ENCODE measurements at regions not wholly inside any gene's neighbourhood (a gene's known extent, or its start where the extent isn't known, plus 50 kb on each side); places are given as distances from the start of the nearest gene placed in this dataset.

DNA sequence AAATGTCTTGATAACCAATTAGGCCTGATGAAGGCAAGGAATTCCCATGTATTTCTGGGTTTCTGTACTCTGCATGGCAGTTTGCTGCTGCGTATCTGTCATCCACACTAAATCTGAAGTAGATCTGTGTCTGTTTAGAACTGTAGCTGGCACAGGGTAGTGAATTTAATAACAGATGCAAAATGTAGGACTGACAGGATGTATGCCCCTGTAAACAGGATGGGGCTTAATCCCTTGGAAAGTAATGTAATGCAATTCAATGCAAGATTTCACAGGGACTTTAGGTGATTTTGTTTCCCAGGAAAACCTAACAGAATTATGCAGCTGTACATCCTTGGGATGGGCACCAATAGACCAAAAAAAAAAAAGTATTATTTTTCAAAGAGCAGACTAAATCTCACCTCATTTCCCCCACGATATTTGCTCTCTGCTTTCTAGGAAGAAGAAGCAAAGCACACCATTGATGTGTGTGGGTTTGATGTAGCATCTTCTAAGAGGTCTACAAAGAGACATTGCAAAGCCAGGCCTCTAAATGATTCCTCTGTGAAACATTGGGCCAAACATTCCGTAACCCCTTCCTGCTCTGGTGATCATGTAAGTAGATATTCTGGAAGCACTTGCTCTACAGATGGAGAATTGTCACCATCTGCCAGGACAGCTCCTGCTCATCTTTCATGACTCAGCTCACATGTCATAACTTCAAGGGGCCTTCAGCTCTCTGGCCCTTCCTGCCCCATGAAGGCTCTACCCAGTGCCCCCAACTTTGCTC is 464.3 kb upstream of the RGMA start:
- TF ChIP-seq POLR2AphosphoS5 (IDR thresholded peaks at IDR 0.05; ENCODE audit: borderline replicate concordance, low read depth, low read length) (no peak), EZH2 (IDR thresholded peaks at IDR 0.05) (no peak)

Data from SK-N-MC (cell line).